ENCODE measurements at regions not wholly inside any gene's neighbourhood (a gene's known extent, or its start where the extent isn't known, plus 50 kb on each side); places are given as distances from the start of the nearest gene placed in this dataset.

DNA sequence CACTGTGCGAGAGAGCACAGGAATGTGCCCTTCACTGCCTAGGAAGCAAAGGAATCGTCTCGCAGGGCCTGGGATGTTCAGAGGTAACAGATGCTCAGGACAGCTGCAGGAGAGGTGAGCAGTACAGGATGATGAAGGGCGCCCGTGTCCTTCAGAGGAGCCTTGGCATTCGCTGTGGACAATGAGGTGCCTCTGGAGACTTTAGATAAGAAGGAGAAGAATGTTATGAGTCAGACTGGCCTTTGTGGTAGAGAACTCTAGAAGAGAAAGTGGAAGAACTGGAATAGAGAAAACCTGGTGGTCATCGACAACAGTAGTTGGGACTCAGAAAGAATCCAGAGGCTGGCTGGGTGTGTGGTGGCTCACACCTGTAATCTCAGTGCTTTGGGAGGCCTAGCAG is 64.4 kb upstream of the LEP start:
- TF ChIP-seq ARNT (IDR thresholded peaks at IDR 0.05) (no peak), SP1 (IDR thresholded peaks at IDR 0.05) (no peak), FOXM1 (IDR thresholded peaks at IDR 0.05; ENCODE audit: borderline replicate concordance) (no peak), SUZ12 (IDR thresholded peaks at IDR 0.05) (no peak), HDGF (IDR thresholded peaks at IDR 0.05; ENCODE audit: borderline replicate concordance) (no peak), L3MBTL2 (conservative IDR thresholded peaks at IDR 0.05) (no peak), BHLHE40 (IDR thresholded peaks at IDR 0.05; ENCODE audit: borderline replicate concordance) (no peak), FOXA1 (IDR thresholded peaks at IDR 0.05) (no peak), TARDBP (IDR thresholded peaks at IDR 0.05) (no peak)
